Kidney epithelial cell (primary cell): ENCODE measurements at regions not wholly inside any gene's neighbourhood (a gene's known extent, or its start where the extent isn't known, plus 50 kb on each side); places are given as distances from the start of the nearest gene placed in this dataset.

Source experiments
- DNase-seq: peaks from one replicate; pipeline ENCODE4 v3.0.0-alpha.2; 2010; ENCODE audit warnings: low read depth
- H3K27me3 ChIP-seq: 2 replicates; pipeline ENCODE4 v1.6.0; 2011; ENCODE audit warnings: low read length; ENCODE audit not compliant: control insufficient read depth, insufficient read depth
- H3K36me3 ChIP-seq: 2 replicates; pipeline ENCODE4 v1.5.1; 2011; ENCODE audit warnings: low read length; ENCODE audit not compliant: control insufficient read depth, insufficient read depth
- H3K4me3 ChIP-seq: 2 replicates; pipeline ENCODE4 v1.5.1; 2011; ENCODE audit warnings: low read depth, mild to moderate bottlenecking, control low read depth, low read length
- TF ChIP-seq, protein P1 (sequence below): IDR thresholded peaks from 2 replicates; pipeline ENCODE4 v1.5.1; 2011; ENCODE audit warnings: mild to moderate bottlenecking, moderate library complexity, low read length, control low read depth, inconsistent platforms; ENCODE audit not compliant: insufficient read depth, poor library complexity, severe bottlenecking

- H3K27me3 ChIP-seq: no peaks in the 10 kb centered on the region
- DNase-seq: no peak
- H3K4me3 ChIP-seq: no peak overlapping the region
- TF ChIP-seq, protein P1, sequence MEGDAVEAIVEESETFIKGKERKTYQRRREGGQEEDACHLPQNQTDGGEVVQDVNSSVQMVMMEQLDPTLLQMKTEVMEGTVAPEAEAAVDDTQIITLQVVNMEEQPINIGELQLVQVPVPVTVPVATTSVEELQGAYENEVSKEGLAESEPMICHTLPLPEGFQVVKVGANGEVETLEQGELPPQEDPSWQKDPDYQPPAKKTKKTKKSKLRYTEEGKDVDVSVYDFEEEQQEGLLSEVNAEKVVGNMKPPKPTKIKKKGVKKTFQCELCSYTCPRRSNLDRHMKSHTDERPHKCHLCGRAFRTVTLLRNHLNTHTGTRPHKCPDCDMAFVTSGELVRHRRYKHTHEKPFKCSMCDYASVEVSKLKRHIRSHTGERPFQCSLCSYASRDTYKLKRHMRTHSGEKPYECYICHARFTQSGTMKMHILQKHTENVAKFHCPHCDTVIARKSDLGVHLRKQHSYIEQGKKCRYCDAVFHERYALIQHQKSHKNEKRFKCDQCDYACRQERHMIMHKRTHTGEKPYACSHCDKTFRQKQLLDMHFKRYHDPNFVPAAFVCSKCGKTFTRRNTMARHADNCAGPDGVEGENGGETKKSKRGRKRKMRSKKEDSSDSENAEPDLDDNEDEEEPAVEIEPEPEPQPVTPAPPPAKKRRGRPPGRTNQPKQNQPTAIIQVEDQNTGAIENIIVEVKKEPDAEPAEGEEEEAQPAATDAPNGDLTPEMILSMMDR: no peak
- no peaks in the 10 kb centered on the region for H3K36me3 ChIP-seq
Measured at GRCh38 chr16:73414638-73415037, 366.7 kb upstream of the ZFHX3 start.

- TF ChIP-seq, protein P1: no peak
- DNase-seq: no peak
- Histone ChIP-seq H3K4me3 (no peak overlapping the region), H3K27me3 (no peaks in the 10 kb centered on the region), H3K36me3 (no peaks in the 10 kb centered on the region)
Measured at GRCh38 chr16:73413830-73414190, 365.9 kb upstream of the ZFHX3 start.

GRCh38 chr16:73413091-73413829, 365.3 kb upstream of the ZFHX3 start:
- Histone ChIP-seq H3K4me3 (no peak overlapping the region), H3K27me3 (no peaks in the 10 kb centered on the region), H3K36me3 (no peaks in the 10 kb centered on the region)
- TF ChIP-seq, protein P1: no peak
- DNase-seq: no peak

- no peaks in the 10 kb centered on the region for H3K27me3 ChIP-seq
- no peaks in the 10 kb centered on the region for H3K36me3 ChIP-seq
- H3K4me3 ChIP-seq: no peak overlapping the region
- TF ChIP-seq, protein P1: no peak
- DNase-seq: no peak
Measured at GRCh38 chr16:73412416-73412815, 364.5 kb upstream of the ZFHX3 start.

DNA sequence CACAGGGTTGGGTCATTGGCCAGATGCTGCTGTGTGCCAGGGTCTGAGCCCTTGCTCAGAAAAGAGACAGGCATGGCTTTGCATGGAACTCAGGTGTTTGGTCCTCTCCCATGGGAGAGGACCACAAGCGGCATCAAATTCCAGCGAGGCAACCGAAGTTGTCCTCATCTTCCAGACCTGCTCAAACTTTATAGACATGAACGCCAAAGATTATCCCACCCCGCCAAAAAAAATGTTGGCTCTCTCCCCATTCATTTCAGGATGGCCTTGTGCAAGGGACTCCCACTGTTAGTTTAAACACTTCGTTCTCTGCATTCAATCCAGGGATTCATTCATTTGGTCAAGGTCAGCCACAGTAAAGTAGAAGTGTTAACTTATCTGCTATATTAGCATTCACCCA, 360.8 kb upstream of the ZFHX3 start:
- no peak for DNase-seq
- Histone ChIP-seq H3K36me3 (no peaks in the 10 kb centered on the region), H3K4me3 (no peak overlapping the region), H3K27me3 (no peaks in the 10 kb centered on the region)
- TF ChIP-seq, protein P1: no peak

GRCh38 chr16:73408311-73408710, 360.4 kb upstream of the ZFHX3 start:
- Histone ChIP-seq H3K4me3 (no peak overlapping the region), H3K27me3 (no peaks in the 10 kb centered on the region), H3K36me3 (no peaks in the 10 kb centered on the region)
- no peak for DNase-seq
- TF ChIP-seq, protein P1: no peak
